ENCODE measurements at regions not wholly inside any gene's neighbourhood (a gene's known extent, or its start where the extent isn't known, plus 50 kb on each side); places are given as distances from the start of the nearest gene placed in this dataset.

DNA sequence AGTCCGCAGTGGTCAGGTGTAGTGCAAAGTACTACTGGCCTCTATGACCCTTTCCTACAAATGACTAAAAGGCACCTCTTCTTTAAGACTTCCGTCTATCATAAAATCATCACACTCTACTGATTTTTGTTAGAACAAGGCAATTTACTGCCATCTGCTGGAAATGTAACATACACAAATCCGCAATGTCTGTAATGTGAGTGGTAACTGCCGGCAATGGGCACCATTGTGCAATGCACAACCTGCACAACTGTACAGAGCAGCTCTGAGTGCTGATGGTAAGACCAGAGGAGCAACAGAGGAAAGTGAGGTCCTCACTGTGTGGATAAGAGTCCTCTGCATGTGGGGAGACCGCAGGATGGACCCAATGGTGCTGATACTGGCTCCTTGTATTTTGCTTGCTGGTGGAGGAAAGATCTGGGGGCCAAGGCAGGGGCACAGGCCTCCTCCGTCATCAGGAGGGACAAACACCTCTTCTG lies 103.7 kb downstream of the ATPSCKMT start:
- TF ChIP-seq, protein P1, sequence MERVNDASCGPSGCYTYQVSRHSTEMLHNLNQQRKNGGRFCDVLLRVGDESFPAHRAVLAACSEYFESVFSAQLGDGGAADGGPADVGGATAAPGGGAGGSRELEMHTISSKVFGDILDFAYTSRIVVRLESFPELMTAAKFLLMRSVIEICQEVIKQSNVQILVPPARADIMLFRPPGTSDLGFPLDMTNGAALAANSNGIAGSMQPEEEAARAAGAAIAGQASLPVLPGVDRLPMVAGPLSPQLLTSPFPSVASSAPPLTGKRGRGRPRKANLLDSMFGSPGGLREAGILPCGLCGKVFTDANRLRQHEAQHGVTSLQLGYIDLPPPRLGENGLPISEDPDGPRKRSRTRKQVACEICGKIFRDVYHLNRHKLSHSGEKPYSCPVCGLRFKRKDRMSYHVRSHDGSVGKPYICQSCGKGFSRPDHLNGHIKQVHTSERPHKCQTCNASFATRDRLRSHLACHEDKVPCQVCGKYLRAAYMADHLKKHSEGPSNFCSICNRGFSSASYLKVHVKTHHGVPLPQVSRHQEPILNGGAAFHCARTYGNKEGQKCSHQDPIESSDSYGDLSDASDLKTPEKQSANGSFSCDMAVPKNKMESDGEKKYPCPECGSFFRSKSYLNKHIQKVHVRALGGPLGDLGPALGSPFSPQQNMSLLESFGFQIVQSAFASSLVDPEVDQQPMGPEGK (CRISPR knock-in tag; IDR thresholded peaks at IDR 0.05; ENCODE audit: borderline replicate concordance), result no peak
- TF ChIP-seq ZNF8 (CRISPR knock-in tag; IDR thresholded peaks at IDR 0.05), result no peak

Data from SK-N-SH treated with all-trans-retinoic acid at 6 μM for 48 hours (cell line).